ENCODE measurements at regions not wholly inside any gene's neighbourhood (a gene's known extent, or its start where the extent isn't known, plus 50 kb on each side); places are given as distances from the start of the nearest gene placed in this dataset.

- no peaks in the 10 kb centered on the region for H3K4me1 ChIP-seq (ENCODE audit: control insufficient read depth, insufficient read depth, low read length)
- H3K9ac ChIP-seq (ENCODE audit: low read length), result no peak overlapping the region
- no peaks in the 10 kb centered on the region for H3K27me3 ChIP-seq (replicated peaks; ENCODE audit: control insufficient read depth, insufficient read depth, low read length)
- DNase-seq (ENCODE audit: low read depth), result no peak
- no peaks in the 10 kb centered on the region for H3K36me3 ChIP-seq (ENCODE audit: control insufficient read depth, insufficient read depth, low read length, severe bottlenecking)
- no peaks in the 10 kb centered on the region for H3K9me3 ChIP-seq (ENCODE audit: control insufficient read depth, low read length)
- no peak overlapping the region for H3K4me3 ChIP-seq (ENCODE audit: low read length)
Measured at GRCh38 chr4:103374306-103374705, 176.2 kb upstream of the CENPE start.

GRCh38 chr4:103372002-103372558, 173.9 kb upstream of the CENPE start:
- no peak overlapping the region for H3K4me3 ChIP-seq (ENCODE audit: low read length)

GRCh38 chr4:103370336-103370735, 172.2 kb upstream of the CENPE start:
- Histone ChIP-seq H3K4me3 (ENCODE audit: low read length) (no peak overlapping the region), H3K4me1 (ENCODE audit: control insufficient read depth, insufficient read depth, low read length) (no peaks in the 10 kb centered on the region), H3K9me3 (ENCODE audit: control insufficient read depth, low read length) (no peaks in the 10 kb centered on the region), H3K9ac (ENCODE audit: low read length) (no peak overlapping the region), H3K27me3 (replicated peaks; ENCODE audit: control insufficient read depth, insufficient read depth, low read length) (no peaks in the 10 kb centered on the region), H3K36me3 (ENCODE audit: control insufficient read depth, insufficient read depth, low read length, severe bottlenecking) (no peaks in the 10 kb centered on the region)
- no peak for DNase-seq (ENCODE audit: low read depth)

More at GRCh38 chr4:103372002-103372558, 173.9 kb upstream of the CENPE start:
- Histone ChIP-seq H3K9ac (ENCODE audit: low read length) (no peak overlapping the region), H3K4me1 (ENCODE audit: control insufficient read depth, insufficient read depth, low read length) (no peaks in the 10 kb centered on the region), H3K36me3 (ENCODE audit: control insufficient read depth, insufficient read depth, low read length, severe bottlenecking) (no peaks in the 10 kb centered on the region), H3K27me3 (replicated peaks; ENCODE audit: control insufficient read depth, insufficient read depth, low read length) (no peaks in the 10 kb centered on the region), H3K9me3 (ENCODE audit: control insufficient read depth, low read length) (no peaks in the 10 kb centered on the region)
- no peak for DNase-seq (ENCODE audit: low read depth)

- Histone ChIP-seq H3K36me3 (ENCODE audit: control insufficient read depth, insufficient read depth, low read length, severe bottlenecking) (no peaks in the 10 kb centered on the region), H3K4me1 (ENCODE audit: control insufficient read depth, insufficient read depth, low read length) (no peaks in the 10 kb centered on the region), H3K9me3 (ENCODE audit: control insufficient read depth, low read length) (peaks cover 4% of the 10 kb centered on the region), H3K9ac (ENCODE audit: low read length) (no peak overlapping the region), H3K27me3 (replicated peaks; ENCODE audit: control insufficient read depth, insufficient read depth, low read length) (no peaks in the 10 kb centered on the region), H3K4me3 (ENCODE audit: low read length) (no peak overlapping the region)
- no peak for DNase-seq (ENCODE audit: low read depth)
Measured at GRCh38 chr4:103365285-103365684, 167.1 kb upstream of the CENPE start.

- DNase-seq (ENCODE audit: low read depth), result no peak
- Histone ChIP-seq H3K9me3 (ENCODE audit: control insufficient read depth, low read length) (peaks cover 16% of the 10 kb centered on the region), H3K4me1 (ENCODE audit: control insufficient read depth, insufficient read depth, low read length) (no peaks in the 10 kb centered on the region)
Measured at GRCh38 chr4:103364083-103364482, 165.9 kb upstream of the CENPE start.

GRCh38 chr4:103361926-103362325, 163.8 kb upstream of the CENPE start:
- peaks cover 21% of the 10 kb centered on the region for H3K9me3 ChIP-seq (ENCODE audit: control insufficient read depth, low read length)
- no peaks in the 10 kb centered on the region for H3K36me3 ChIP-seq (ENCODE audit: control insufficient read depth, insufficient read depth, low read length, severe bottlenecking)
- no peak for DNase-seq (ENCODE audit: low read depth)
- no peaks in the 10 kb centered on the region for H3K27me3 ChIP-seq (replicated peaks; ENCODE audit: control insufficient read depth, insufficient read depth, low read length)
- no peaks in the 10 kb centered on the region for H3K4me1 ChIP-seq (ENCODE audit: control insufficient read depth, insufficient read depth, low read length)
- H3K9ac ChIP-seq (ENCODE audit: low read length), result no peak overlapping the region
- no peak overlapping the region for H3K4me3 ChIP-seq (ENCODE audit: low read length)

More at GRCh38 chr4:103364083-103364482, 165.9 kb upstream of the CENPE start:
- Histone ChIP-seq H3K9ac (ENCODE audit: low read length) (no peak overlapping the region), H3K4me3 (ENCODE audit: low read length) (no peak overlapping the region), H3K27me3 (replicated peaks; ENCODE audit: control insufficient read depth, insufficient read depth, low read length) (no peaks in the 10 kb centered on the region), H3K36me3 (ENCODE audit: control insufficient read depth, insufficient read depth, low read length, severe bottlenecking) (no peaks in the 10 kb centered on the region)

- no peak overlapping the region for H3K9ac ChIP-seq (ENCODE audit: low read length)
- no peaks in the 10 kb centered on the region for H3K27me3 ChIP-seq (replicated peaks; ENCODE audit: control insufficient read depth, insufficient read depth, low read length)
- no peaks in the 10 kb centered on the region for H3K4me1 ChIP-seq (ENCODE audit: control insufficient read depth, insufficient read depth, low read length)
- H3K9me3 ChIP-seq (ENCODE audit: control insufficient read depth, low read length), result peaks cover 21% of the 10 kb centered on the region
- no peak overlapping the region for H3K4me3 ChIP-seq (ENCODE audit: low read length)
- DNase-seq (ENCODE audit: low read depth), result no peak
- H3K36me3 ChIP-seq (ENCODE audit: control insufficient read depth, insufficient read depth, low read length, severe bottlenecking), result no peaks in the 10 kb centered on the region
Measured at GRCh38 chr4:103359900-103360299, 161.8 kb upstream of the CENPE start.

- H3K9ac ChIP-seq (ENCODE audit: low read length), result no peak overlapping the region
- H3K4me1 ChIP-seq (ENCODE audit: control insufficient read depth, insufficient read depth, low read length), result no peaks in the 10 kb centered on the region
- peaks cover 4% of the 10 kb centered on the region for H3K9me3 ChIP-seq (ENCODE audit: control insufficient read depth, low read length)
- DNase-seq (ENCODE audit: low read depth), result no peak
- no peaks in the 10 kb centered on the region for H3K27me3 ChIP-seq (replicated peaks; ENCODE audit: control insufficient read depth, insufficient read depth, low read length)
- no peaks in the 10 kb centered on the region for H3K36me3 ChIP-seq (ENCODE audit: control insufficient read depth, insufficient read depth, low read length, severe bottlenecking)
- no peak overlapping the region for H3K4me3 ChIP-seq (ENCODE audit: low read length)
Measured at GRCh38 chr4:103354006-103354405, 155.9 kb upstream of the CENPE start.

- Histone ChIP-seq H3K9me3 (ENCODE audit: control insufficient read depth, low read length) (no peaks in the 10 kb centered on the region), H3K9ac (ENCODE audit: low read length) (no peak overlapping the region), H3K4me1 (ENCODE audit: control insufficient read depth, insufficient read depth, low read length) (no peaks in the 10 kb centered on the region), H3K36me3 (ENCODE audit: control insufficient read depth, insufficient read depth, low read length, severe bottlenecking) (no peaks in the 10 kb centered on the region), H3K27me3 (replicated peaks; ENCODE audit: control insufficient read depth, insufficient read depth, low read length) (no peaks in the 10 kb centered on the region), H3K4me3 (ENCODE audit: low read length) (no peak overlapping the region)
- no peak for DNase-seq (ENCODE audit: low read depth)
Measured at GRCh38 chr4:103329642-103330041, 131.5 kb upstream of the CENPE start.

- H3K27me3 ChIP-seq (replicated peaks; ENCODE audit: control insufficient read depth, insufficient read depth, low read length), result no peaks in the 10 kb centered on the region
- no peaks in the 10 kb centered on the region for H3K36me3 ChIP-seq (ENCODE audit: control insufficient read depth, insufficient read depth, low read length, severe bottlenecking)
- H3K4me1 ChIP-seq (ENCODE audit: control insufficient read depth, insufficient read depth, low read length), result no peaks in the 10 kb centered on the region
- no peak for DNase-seq (ENCODE audit: low read depth)
- no peak overlapping the region for H3K9ac ChIP-seq (ENCODE audit: low read length)
- no peak overlapping the region for H3K4me3 ChIP-seq (ENCODE audit: low read length)
- H3K9me3 ChIP-seq (ENCODE audit: control insufficient read depth, low read length), result no peaks in the 10 kb centered on the region
Measured at GRCh38 chr4:103324811-103325210, 126.7 kb upstream of the CENPE start.

GRCh38 chr4:103318327-103318726, 120.2 kb upstream of the CENPE start:
- no peak overlapping the region for H3K4me3 ChIP-seq (ENCODE audit: low read length)

GRCh38 chr4:103308248-103308561, 110.1 kb upstream of the CENPE start:
- H3K27me3 ChIP-seq (replicated peaks; ENCODE audit: control insufficient read depth, insufficient read depth, low read length), result no peaks in the 10 kb centered on the region
- H3K36me3 ChIP-seq (ENCODE audit: control insufficient read depth, insufficient read depth, low read length, severe bottlenecking), result no peaks in the 10 kb centered on the region
- DNase-seq (ENCODE audit: low read depth), result no peak
- H3K9me3 ChIP-seq (ENCODE audit: control insufficient read depth, low read length), result no peaks in the 10 kb centered on the region
- H3K4me3 ChIP-seq (ENCODE audit: low read length), result no peak overlapping the region
- H3K9ac ChIP-seq (ENCODE audit: low read length), result no peak overlapping the region
- no peaks in the 10 kb centered on the region for H3K4me1 ChIP-seq (ENCODE audit: control insufficient read depth, insufficient read depth, low read length)

More at GRCh38 chr4:103318327-103318726, 120.2 kb upstream of the CENPE start:
- no peak for DNase-seq (ENCODE audit: low read depth)
- Histone ChIP-seq H3K27me3 (replicated peaks; ENCODE audit: control insufficient read depth, insufficient read depth, low read length) (no peaks in the 10 kb centered on the region), H3K4me1 (ENCODE audit: control insufficient read depth, insufficient read depth, low read length) (no peaks in the 10 kb centered on the region), H3K9ac (ENCODE audit: low read length) (no peak overlapping the region), H3K9me3 (ENCODE audit: control insufficient read depth, low read length) (peaks cover 28% of the 10 kb centered on the region), H3K36me3 (ENCODE audit: control insufficient read depth, insufficient read depth, low read length, severe bottlenecking) (no peaks in the 10 kb centered on the region)

Data from adipocyte (in vitro differentiated cells).